HCT116 (cell line): ENCODE measurements at regions not wholly inside any gene's neighbourhood (a gene's known extent, or its start where the extent isn't known, plus 50 kb on each side); places are given as distances from the start of the nearest gene placed in this dataset.

ENCODE experiments used
- ATF3 ChIP-seq: IDR thresholded peaks from 2 replicates; pipeline ENCODE4 v1.6.1; 2012
- CTCF ChIP-seq, 3 experiments: fragments of 200-600 bp in 1 of 3; sonication (generic) in 1 of 3; IDR thresholded peaks in 2 of 3; conservative IDR thresholded peaks in 1 of 3; 2 replicates each; pipeline ENCODE4 v1.5.1; 2012 to 2017; ENCODE audit warnings: low read depth in 2 of 3, low read length in 2 of 3, antibody characterized with exemption in 1 of 3, borderline replicate concordance in 1 of 3, control low read depth in 1 of 3, mild to moderate bottlenecking in 1 of 3, mixed read lengths in 1 of 3, mixed run types in 1 of 3, moderate library complexity in 1 of 3; ENCODE audit not compliant: insufficient read depth in 1 of 3
- EZH2 ChIP-seq: fragments of 200-600 bp; sonication (generic); IDR thresholded peaks from 2 replicates; pipeline ENCODE4 v1.6.1; 2017; ENCODE audit warnings: antibody characterized with exemption, mixed run types
- EZH2phosphoT487 ChIP-seq: fragments of 200-600 bp; IDR thresholded peaks from 2 replicates; pipeline ENCODE4 v1.6.1; 2018; ENCODE audit warnings: antibody characterized with exemption, borderline replicate concordance
- JUND ChIP-seq: IDR thresholded peaks from 2 replicates; pipeline ENCODE4 v1.6.1; 2012
- MAX ChIP-seq: IDR thresholded peaks from 2 replicates; pipeline ENCODE4 v1.6.1; 2012
- POLR2A ChIP-seq: IDR thresholded peaks from 2 replicates; pipeline ENCODE4 v1.7.0; 2011; ENCODE audit warnings: borderline replicate concordance; ENCODE audit not compliant: insufficient read depth, insufficient read length; ENCODE audit errors: extremely low read depth
- POLR2AphosphoS5 ChIP-seq: IDR thresholded peaks from 2 replicates; pipeline ENCODE4 v1.6.1; 2011; ENCODE audit warnings: mild to moderate bottlenecking, low read depth, low read length, moderate library complexity
- RAD21 ChIP-seq: IDR thresholded peaks from 2 replicates; pipeline ENCODE4 v1.6.1; 2012; ENCODE audit warnings: low read depth, mild to moderate bottlenecking
- SP1 ChIP-seq: IDR thresholded peaks from 2 replicates; pipeline ENCODE4 v1.6.1; 2012; ENCODE audit warnings: low read depth
- SRF ChIP-seq: IDR thresholded peaks from 2 replicates; pipeline ENCODE4 v1.6.1; 2012; ENCODE audit warnings: low read depth
- YY1 ChIP-seq: IDR thresholded peaks from 2 replicates; pipeline ENCODE4 v1.6.1; 2011; ENCODE audit warnings: low read length, low read depth, moderate library complexity, mild to moderate bottlenecking; ENCODE audit not compliant: insufficient replicate concordance; ENCODE audit errors: extremely low read depth
- ZNF274 ChIP-seq: fragments of 200-500 bp; sonication (Bioruptor generic); IDR thresholded peaks from 2 replicates; pipeline ENCODE4 v1.6.1; 2014; ENCODE audit warnings: mild to moderate bottlenecking, low read depth, low read length, inconsistent platforms

GRCh38 chr4:108397850-108398249 is 222.5 kb upstream of the RPL34 start:
- no peak for TF ChIP-seq CTCF (IDR thresholded peaks at IDR 0.05 in 2 of 3, conservative IDR thresholded peaks at IDR 0.05 in 1 of 3; ENCODE audit: borderline replicate concordance in 1 of 3, insufficient read depth in 1 of 3, low read depth in 2 of 3, low read length in 2 of 3)
- no peak for TF ChIP-seq POLR2A
- TF ChIP-seq JUND: no peak
- no peak for TF ChIP-seq POLR2AphosphoS5
- no peak for TF ChIP-seq SRF
- TF ChIP-seq MAX: no peak
- TF ChIP-seq SP1: no peak
- no peak for TF ChIP-seq YY1
- TF ChIP-seq ATF3: no peak
- no peak for TF ChIP-seq EZH2
- no peak for TF ChIP-seq ZNF274
- no peak for TF ChIP-seq RAD21
- no peak for TF ChIP-seq EZH2phosphoT487
